ENCODE measurements at regions not wholly inside any gene's neighbourhood (a gene's known extent, or its start where the extent isn't known, plus 50 kb on each side); places are given as distances from the start of the nearest gene placed in this dataset.

DNA sequence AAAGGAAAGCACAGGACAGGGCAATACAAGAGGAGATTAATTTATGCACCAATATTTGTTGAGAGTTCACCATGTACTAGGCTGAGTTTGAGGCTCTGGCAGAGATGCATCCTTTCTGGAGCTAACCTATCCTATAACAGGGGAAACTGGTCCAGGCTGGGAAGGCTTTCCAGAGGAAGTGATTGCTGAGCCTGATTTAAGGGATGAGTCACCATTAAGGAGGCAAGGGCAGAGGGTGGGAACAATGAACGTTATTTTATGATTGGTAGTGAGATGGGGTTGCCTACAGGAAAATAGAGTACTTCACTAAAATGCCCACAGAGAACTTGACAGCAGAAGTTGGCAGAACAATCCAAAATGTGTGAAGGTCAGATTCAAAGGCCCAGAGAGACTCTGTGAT is 141.4 kb downstream of the PLPP3 start:
- H3K4me2 ChIP-seq (replicated peaks; ENCODE audit: extremely low read depth, low read length, poor library complexity, severe bottlenecking) = no peak overlapping the region
- intact Hi-C loops (cut with micrococcal nuclease) = no loop called here
- Mint-ChIP-seq H3K4me1 (peaks cover 33% of the 10 kb centered on the region), H3K27me3 (ENCODE audit: low read depth in 3 of 3) (peaks cover 2 to 8% (median 3%) of the 10 kb centered on the region in 3 donors), H3K27ac (no peak overlapping the region), H3K36me3 (no peaks in the 10 kb centered on the region), H3K4me3 (no peak overlapping the region), H3K9me3 (peaks cover 0 to 2% (median 0%) of the 10 kb centered on the region in 7 donors)
- no peak overlapping the region for H3K4me3 ChIP-seq (replicated peaks in 1 of 3; ENCODE audit: low read depth in 2 of 3, low read length in 3 of 3)
- H3K9me3 ChIP-seq (replicated peaks in 1 of 2; ENCODE audit: control insufficient read depth in 1 of 2, insufficient read depth in 1 of 2, low read length in 2 of 2) = no peaks in the 10 kb centered on the region
- DNase-seq = no peak
- no peaks in the 10 kb centered on the region for H3K27me3 ChIP-seq (ENCODE audit: control insufficient read depth in 2 of 2, insufficient read depth in 2 of 2, low read length in 2 of 2)
- no peaks in the 10 kb centered on the region for H4K20me1 ChIP-seq (ENCODE audit: insufficient read depth, low read length)
- H3K79me2 ChIP-seq (ENCODE audit: insufficient read depth, low read length) = no peaks in the 10 kb centered on the region
- peaks cover 11 to 16% of the 10 kb centered on the region in 2 donors for H3K4me1 ChIP-seq (ENCODE audit: control insufficient read depth in 1 of 2, insufficient read depth in 2 of 2, low read length in 2 of 2)
- no peaks in the 10 kb centered on the region for H3K36me3 ChIP-seq (replicated peaks in 1 of 2; ENCODE audit: control insufficient read depth in 1 of 2, insufficient read depth in 2 of 2, low read length in 2 of 2)
- H3K27ac ChIP-seq (ENCODE audit: low read depth in 1 of 2, low read length in 2 of 2) = no peak overlapping the region
- H2AFZ ChIP-seq (ENCODE audit: insufficient read depth, low read depth, low read length, poor library complexity, severe bottlenecking) = no peak overlapping the region
- TF ChIP-seq, protein P1, sequence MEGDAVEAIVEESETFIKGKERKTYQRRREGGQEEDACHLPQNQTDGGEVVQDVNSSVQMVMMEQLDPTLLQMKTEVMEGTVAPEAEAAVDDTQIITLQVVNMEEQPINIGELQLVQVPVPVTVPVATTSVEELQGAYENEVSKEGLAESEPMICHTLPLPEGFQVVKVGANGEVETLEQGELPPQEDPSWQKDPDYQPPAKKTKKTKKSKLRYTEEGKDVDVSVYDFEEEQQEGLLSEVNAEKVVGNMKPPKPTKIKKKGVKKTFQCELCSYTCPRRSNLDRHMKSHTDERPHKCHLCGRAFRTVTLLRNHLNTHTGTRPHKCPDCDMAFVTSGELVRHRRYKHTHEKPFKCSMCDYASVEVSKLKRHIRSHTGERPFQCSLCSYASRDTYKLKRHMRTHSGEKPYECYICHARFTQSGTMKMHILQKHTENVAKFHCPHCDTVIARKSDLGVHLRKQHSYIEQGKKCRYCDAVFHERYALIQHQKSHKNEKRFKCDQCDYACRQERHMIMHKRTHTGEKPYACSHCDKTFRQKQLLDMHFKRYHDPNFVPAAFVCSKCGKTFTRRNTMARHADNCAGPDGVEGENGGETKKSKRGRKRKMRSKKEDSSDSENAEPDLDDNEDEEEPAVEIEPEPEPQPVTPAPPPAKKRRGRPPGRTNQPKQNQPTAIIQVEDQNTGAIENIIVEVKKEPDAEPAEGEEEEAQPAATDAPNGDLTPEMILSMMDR (IDR thresholded peaks at IDR 0.05) = no peak
- no peak overlapping the region for H3K9ac ChIP-seq (ENCODE audit: insufficient read depth, low read length, poor library complexity, severe bottlenecking)
- WGBS (ENCODE audit: insufficient coverage) = no CpG with 5 or more reads among the region's 1 CpG

DNA sequence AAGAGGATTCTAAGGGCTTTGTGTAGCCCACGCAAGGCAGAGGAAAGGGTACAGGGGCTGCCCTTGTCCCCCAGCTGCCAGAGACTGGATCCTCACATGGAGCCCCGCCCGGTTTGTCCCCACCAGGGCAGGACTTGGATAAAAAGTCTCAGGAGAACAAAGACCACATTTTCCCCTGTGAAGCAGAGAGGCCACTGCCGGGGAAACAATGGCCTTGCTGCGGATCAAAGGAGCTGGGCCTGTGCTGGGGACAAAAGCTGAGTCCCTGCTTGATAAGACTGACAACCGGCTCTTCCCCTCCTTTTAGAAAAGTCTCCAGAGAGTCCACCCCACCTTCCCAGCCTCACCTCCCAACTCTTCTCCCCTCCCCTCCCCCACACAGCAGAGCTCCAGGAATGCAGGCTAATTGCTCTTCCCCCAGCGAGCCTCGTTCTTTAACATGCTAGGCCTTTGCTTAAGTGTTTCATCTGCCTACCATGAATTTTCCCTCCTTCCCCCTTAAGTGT is 142.4 kb downstream of the PLPP3 start:
- H3K79me2 ChIP-seq (ENCODE audit: insufficient read depth, low read length) = no peaks in the 10 kb centered on the region
- Mint-ChIP-seq H3K9me3 (peaks cover 0 to 2% (median 0%) of the 10 kb centered on the region in 7 donors), H3K27me3 (ENCODE audit: low read depth in 3 of 3) (peaks cover 2 to 8% (median 3%) of the 10 kb centered on the region in 3 donors), H3K4me3 (no peak overlapping the region), H3K27ac (peak overlapping the region in 1 of 7 donors; percentile 2), H3K36me3 (no peaks in the 10 kb centered on the region), H3K4me1 (peaks cover 33% of the 10 kb centered on the region)
- H3K27me3 ChIP-seq (ENCODE audit: control insufficient read depth in 2 of 2, insufficient read depth in 2 of 2, low read length in 2 of 2) = no peaks in the 10 kb centered on the region
- intact Hi-C loops (cut with micrococcal nuclease) = no loop called here
- no peak overlapping the region for H3K9ac ChIP-seq (ENCODE audit: insufficient read depth, low read length, poor library complexity, severe bottlenecking)
- no peak overlapping the region for H3K4me2 ChIP-seq (replicated peaks; ENCODE audit: extremely low read depth, low read length, poor library complexity, severe bottlenecking)
- no peaks in the 10 kb centered on the region for H3K36me3 ChIP-seq (replicated peaks in 1 of 2; ENCODE audit: control insufficient read depth in 1 of 2, insufficient read depth in 2 of 2, low read length in 2 of 2)
- TF ChIP-seq, protein P1 (IDR thresholded peaks at IDR 0.05) = no peak
- peaks cover 10 to 13% of the 10 kb centered on the region in 2 donors for H3K4me1 ChIP-seq (ENCODE audit: control insufficient read depth in 1 of 2, insufficient read depth in 2 of 2, low read length in 2 of 2)
- 100% methylated on average over 7 of the region's 8 CpGs for WGBS (ENCODE audit: insufficient coverage)
- no peak overlapping the region for H3K27ac ChIP-seq (ENCODE audit: low read depth in 1 of 2, low read length in 2 of 2)
- H3K4me3 ChIP-seq (replicated peaks in 1 of 3; ENCODE audit: low read depth in 2 of 3, low read length in 3 of 3) = no peak overlapping the region
- H3K9me3 ChIP-seq (replicated peaks in 1 of 2; ENCODE audit: control insufficient read depth in 1 of 2, insufficient read depth in 1 of 2, low read length in 2 of 2) = no peaks in the 10 kb centered on the region
- DNase-seq = no peak
- H2AFZ ChIP-seq (ENCODE audit: insufficient read depth, low read depth, low read length, poor library complexity, severe bottlenecking) = no peak overlapping the region
- H4K20me1 ChIP-seq (ENCODE audit: insufficient read depth, low read length) = no peaks in the 10 kb centered on the region

Data from CD14-positive monocyte (primary cell).